Coronary artery (tissue), 2 donors: ENCODE measurements at regions not wholly inside any gene's neighbourhood (a gene's known extent, or its start where the extent isn't known, plus 50 kb on each side); places are given as distances from the start of the nearest gene placed in this dataset.

ENCODE experiments used
- DNase-seq: peaks from one replicate; pipeline ENCODE4 v3.0.0-alpha.2; 2017; ENCODE audit warnings: low spot score
- H3K27ac ChIP-seq, 2 donors: fragments of 200-600 bp; sonication (generic); one replicate each; pipeline ENCODE4 v1.5.1; 2016 to 2019
- H3K4me3 ChIP-seq: fragments of 200-600 bp; sonication (generic); 2 replicates; pipeline ENCODE4 v1.5.1; 2016; ENCODE audit warnings: mild to moderate bottlenecking, moderate library complexity
- CTCF ChIP-seq: fragments of 200-600 bp; sonication (generic); IDR thresholded peaks from one replicate; pipeline ENCODE4 v1.5.1; 2019; ENCODE audit warnings: antibody characterized with exemption

- no peak for TF ChIP-seq CTCF
- no peak overlapping the region for H3K4me3 ChIP-seq
- no peak overlapping the region for H3K27ac ChIP-seq
- no peak for DNase-seq
These were observed 173.7 kb upstream of the NFIB start for GRCh38 chr9:14487547-14488185.

GRCh38 chr9:14485366-14485765 is 171.4 kb upstream of the NFIB start:
- H3K27ac ChIP-seq: no peak overlapping the region
- no peak for TF ChIP-seq CTCF
- no peak for DNase-seq
- no peak overlapping the region for H3K4me3 ChIP-seq

GRCh38 chr9:14482856-14483255 is 168.9 kb upstream of the NFIB start:
- H3K4me3 ChIP-seq: no peak overlapping the region
- TF ChIP-seq CTCF: no peak
- DNase-seq: no peak
- H3K27ac ChIP-seq: no peak overlapping the region

- no peak overlapping the region for H3K27ac ChIP-seq
- no peak for DNase-seq
- H3K4me3 ChIP-seq: no peak overlapping the region
- TF ChIP-seq CTCF: no peak
These were observed 166.6 kb upstream of the NFIB start for GRCh38 chr9:14480526-14480925.

- TF ChIP-seq CTCF: no peak
- Histone ChIP-seq H3K4me3 (no peak overlapping the region), H3K27ac (no peak overlapping the region)
- no peak for DNase-seq
These were observed 165.2 kb upstream of the NFIB start for GRCh38 chr9:14479163-14479560.

GRCh38 chr9:14478175-14479162 is 164.5 kb upstream of the NFIB start:
- TF ChIP-seq CTCF: no peak
- no peak overlapping the region for H3K4me3 ChIP-seq
- DNase-seq: no peak
- no peak overlapping the region for H3K27ac ChIP-seq
